ENCODE measurements at regions not wholly inside any gene's neighbourhood (a gene's known extent, or its start where the extent isn't known, plus 50 kb on each side); places are given as distances from the start of the nearest gene placed in this dataset.

GRCh38 chr17:77037943-77038342 lies 102.8 kb upstream of the SEC14L1 start:
- H3K27me3 ChIP-seq (ENCODE audit: insufficient read depth): peaks cover 42% of the 10 kb centered on the region
- DNase-seq: no peak

GRCh38 chr17:77038884-77039555 lies 101.7 kb upstream of the SEC14L1 start:
- Histone ChIP-seq H3K4me3 (ENCODE audit: low read depth in 2 of 2, low read length in 1 of 2) (no peak overlapping the region), H3F3A (replicated peaks; ENCODE audit: insufficient read depth) (no peaks in the 10 kb centered on the region), H3K4me1 (ENCODE audit: control insufficient read depth in 1 of 2, insufficient read depth in 2 of 2, low read depth in 1 of 2, low read length in 1 of 2) (peaks cover 0 to 16% of the 10 kb centered on the region in 2 experiments; a peak in 2 of 4 replicates), H3K9me3 (no peaks in the 10 kb centered on the region), H3K9ac (no peak overlapping the region), H3K4me2 (no peak overlapping the region), H3K27ac (ENCODE audit: low read depth in 2 of 2, low read length in 1 of 2) (no peak overlapping the region), H3K27me3 (ENCODE audit: insufficient read depth) (peaks cover 41% of the 10 kb centered on the region), H3K36me3 (replicated peaks in 1 of 2; ENCODE audit: control insufficient read depth in 1 of 2, insufficient read depth in 2 of 2, low read length in 1 of 2) (no peaks in the 10 kb centered on the region), H3K79me2 (ENCODE audit: insufficient read depth) (no peaks in the 10 kb centered on the region), H3K9me2 (no peaks in the 10 kb centered on the region), H4K20me1 (ENCODE audit: insufficient read depth) (no peaks in the 10 kb centered on the region), H2AFZ (ENCODE audit: low read depth) (no peak overlapping the region)
- DNase-seq: no peak
- WGBS (ENCODE audit: low lambda C conversion rate): 72% methylated on average over 20 of the region's 20 CpGs
- ChIA-PET CTCF (interaction anchor here (1.4 to 18.1 kb wide), 5 partner anchors 8 to 171 kb away, joined by 4 to 252 read pairs (median 30); partner anchors contain the start of gene MGAT5B), POLR2A (no interaction called here)
- TF ChIP-seq, protein P1, sequence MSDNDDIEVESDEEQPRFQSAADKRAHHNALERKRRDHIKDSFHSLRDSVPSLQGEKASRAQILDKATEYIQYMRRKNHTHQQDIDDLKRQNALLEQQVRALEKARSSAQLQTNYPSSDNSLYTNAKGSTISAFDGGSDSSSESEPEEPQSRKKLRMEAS (IDR thresholded peaks at IDR 0.05; ENCODE audit: low read depth): no peak
- TF ChIP-seq MXI1 (IDR thresholded peaks at IDR 0.05; ENCODE audit: low read depth, low read length): no peak
- TF ChIP-seq, protein P2, sequence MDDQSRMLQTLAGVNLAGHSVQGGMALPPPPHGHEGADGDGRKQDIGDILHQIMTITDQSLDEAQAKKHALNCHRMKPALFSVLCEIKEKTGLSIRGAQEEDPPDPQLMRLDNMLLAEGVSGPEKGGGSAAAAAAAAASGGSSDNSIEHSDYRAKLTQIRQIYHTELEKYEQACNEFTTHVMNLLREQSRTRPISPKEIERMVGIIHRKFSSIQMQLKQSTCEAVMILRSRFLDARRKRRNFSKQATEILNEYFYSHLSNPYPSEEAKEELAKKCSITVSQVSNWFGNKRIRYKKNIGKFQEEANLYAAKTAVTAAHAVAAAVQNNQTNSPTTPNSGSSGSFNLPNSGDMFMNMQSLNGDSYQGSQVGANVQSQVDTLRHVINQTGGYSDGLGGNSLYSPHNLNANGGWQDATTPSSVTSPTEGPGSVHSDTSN (IDR thresholded peaks at IDR 0.05): no peak
- no peak for TF ChIP-seq RAD21 (IDR thresholded peaks at IDR 0.05; ENCODE audit: low read length)
- no peak for TF ChIP-seq RFX5 (IDR thresholded peaks at IDR 0.05; ENCODE audit: low read length)
- TF ChIP-seq TAF1 (IDR thresholded peaks at IDR 0.05; ENCODE audit: borderline replicate concordance, low read depth, low read length): no peak
- TF ChIP-seq NRF1 (IDR thresholded peaks at IDR 0.05; ENCODE audit: low read depth, low read length): no peak
- TF ChIP-seq YY1 (IDR thresholded peaks at IDR 0.05; ENCODE audit: low read depth): no peak

More at GRCh38 chr17:77037943-77038342, 102.8 kb upstream of the SEC14L1 start:
- Histone ChIP-seq H3K9ac (no peak overlapping the region), H3K4me1 (ENCODE audit: control insufficient read depth in 1 of 2, insufficient read depth in 2 of 2, low read depth in 1 of 2, low read length in 1 of 2) (peaks cover 0 to 16% of the 10 kb centered on the region in 2 experiments; a peak in 2 of 4 replicates), H2AFZ (ENCODE audit: low read depth) (no peak overlapping the region), H3F3A (replicated peaks; ENCODE audit: insufficient read depth) (no peaks in the 10 kb centered on the region), H4K20me1 (ENCODE audit: insufficient read depth) (no peaks in the 10 kb centered on the region), H3K9me3 (no peaks in the 10 kb centered on the region), H3K4me2 (no peak overlapping the region), H3K9me2 (no peaks in the 10 kb centered on the region), H3K79me2 (ENCODE audit: insufficient read depth) (no peaks in the 10 kb centered on the region), H3K4me3 (ENCODE audit: low read depth in 2 of 2, low read length in 1 of 2) (no peak overlapping the region), H3K36me3 (replicated peaks in 1 of 2; ENCODE audit: control insufficient read depth in 1 of 2, insufficient read depth in 2 of 2, low read length in 1 of 2) (no peaks in the 10 kb centered on the region), H3K27ac (ENCODE audit: low read depth in 2 of 2, low read length in 1 of 2) (no peak overlapping the region)
- WGBS (ENCODE audit: low lambda C conversion rate): 67% methylated on average over 7 of the region's 7 CpGs
- no peak for TF ChIP-seq MEF2A (IDR thresholded peaks at IDR 0.05; ENCODE audit: borderline replicate concordance, low read depth)
- TF ChIP-seq USF1 (IDR thresholded peaks at IDR 0.05; ENCODE audit: borderline replicate concordance, low read depth): no peak
- CTCF ChIA-PET: interaction anchor here (0.9 to 18.1 kb wide), 11 partner anchors 9 to 487 kb away, joined by 3 to 252 read pairs (median 7); partner anchors contain the start of gene MGAT5B
- POLR2A ChIA-PET: no interaction called here
